HG02571 (cell line): ENCODE measurements at regions not wholly inside any gene's neighbourhood (a gene's known extent, or its start where the extent isn't known, plus 50 kb on each side); places are given as distances from the start of the nearest gene placed in this dataset.

Experiments
- ATAC-seq: cut with Tn5 transposase; IDR thresholded peaks from one replicate; pipeline ENCODE4 v1.9.1; 2021; ENCODE audit warnings: mild to moderate bottlenecking, moderate library complexity; ENCODE audit not compliant: unreplicated experiment

GRCh38 chr7:142348100-142348499, 90.2 kb upstream of the PRSS58 start:
- ATAC-seq, result no peak

GRCh38 chr7:142347091-142347490, 89.2 kb upstream of the PRSS58 start:
- ATAC-seq, result no peak

- no peak for ATAC-seq
Observed at GRCh38 chr7:142345811-142346210, 88.0 kb upstream of the PRSS58 start.

GRCh38 chr7:142338633-142339501, 81.0 kb upstream of the PRSS58 start:
- no peak for ATAC-seq

GRCh38 chr7:142337054-142338001, 79.5 kb upstream of the PRSS58 start:
- ATAC-seq, result no peak

GRCh38 chr7:142334806-142335205, 76.9 kb upstream of the PRSS58 start:
- ATAC-seq, result no peak

GRCh38 chr7:142334236-142334635, 76.4 kb upstream of the PRSS58 start:
- no peak for ATAC-seq

GRCh38 chr7:142332421-142332820, 74.6 kb upstream of the PRSS58 start:
- ATAC-seq, result no peak

- no peak for ATAC-seq
Observed at GRCh38 chr7:142331941-142332340, 74.1 kb upstream of the PRSS58 start.

- no peak for ATAC-seq
Observed at GRCh38 chr7:142329062-142329790, 71.4 kb upstream of the PRSS58 start.

- ATAC-seq, result no peak
Observed at GRCh38 chr7:142328551-142328950, 70.7 kb upstream of the PRSS58 start.

- no peak for ATAC-seq
Observed at GRCh38 chr7:142327628-142328405, 70.0 kb upstream of the PRSS58 start.

GRCh38 chr7:142323706-142324105, 65.8 kb upstream of the PRSS58 start:
- ATAC-seq, result no peak

- no peak for ATAC-seq
Observed at GRCh38 chr7:142321391-142321790, 63.5 kb upstream of the PRSS58 start.

GRCh38 chr7:142320883-142321282, 63.0 kb upstream of the PRSS58 start:
- ATAC-seq, result no peak

GRCh38 chr7:142319970-142320369, 62.1 kb upstream of the PRSS58 start:
- ATAC-seq, result no peak

- ATAC-seq, result no peak
Observed at GRCh38 chr7:142314281-142314680, 56.4 kb upstream of the PRSS58 start.

- no peak for ATAC-seq
Observed at GRCh38 chr7:142313528-142313927, 55.7 kb upstream of the PRSS58 start.

- ATAC-seq, result no peak
Observed at GRCh38 chr7:142311876-142312275, 54.0 kb upstream of the PRSS58 start.

- no peak for ATAC-seq
Observed at GRCh38 chr7:142308918-142309317, 51.1 kb upstream of the PRSS58 start.
